HG02884 (cell line): ENCODE measurements at regions not wholly inside any gene's neighbourhood (a gene's known extent, or its start where the extent isn't known, plus 50 kb on each side); places are given as distances from the start of the nearest gene placed in this dataset.

ENCODE experiments used
- ATAC-seq: cut with Tn5 transposase; IDR thresholded peaks from one replicate; pipeline ENCODE4 v1.9.1; 2021; ENCODE audit warnings: mild to moderate bottlenecking, moderate library complexity; ENCODE audit not compliant: unreplicated experiment

DNA sequence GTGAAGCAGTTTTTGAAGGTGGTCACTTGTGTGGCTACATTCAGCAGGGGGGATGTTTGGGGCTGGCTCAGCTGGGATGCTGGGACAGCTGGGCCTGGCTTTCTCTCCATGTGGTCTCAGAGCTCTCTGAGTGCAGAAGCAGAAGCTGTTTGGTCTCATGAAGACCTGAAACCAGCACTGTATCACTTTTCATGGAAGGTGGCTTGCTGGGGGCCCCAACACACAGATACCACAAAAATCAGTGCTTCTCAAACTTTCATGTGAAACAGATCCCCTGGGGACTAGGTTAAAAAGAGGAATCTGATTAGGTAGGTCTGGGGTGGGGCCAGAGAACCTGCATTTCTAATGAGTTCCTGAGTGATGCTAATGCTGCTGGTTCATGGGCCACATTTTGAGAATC is 347.3 kb downstream of the DHX35 start:
- no peak for ATAC-seq

DNA sequence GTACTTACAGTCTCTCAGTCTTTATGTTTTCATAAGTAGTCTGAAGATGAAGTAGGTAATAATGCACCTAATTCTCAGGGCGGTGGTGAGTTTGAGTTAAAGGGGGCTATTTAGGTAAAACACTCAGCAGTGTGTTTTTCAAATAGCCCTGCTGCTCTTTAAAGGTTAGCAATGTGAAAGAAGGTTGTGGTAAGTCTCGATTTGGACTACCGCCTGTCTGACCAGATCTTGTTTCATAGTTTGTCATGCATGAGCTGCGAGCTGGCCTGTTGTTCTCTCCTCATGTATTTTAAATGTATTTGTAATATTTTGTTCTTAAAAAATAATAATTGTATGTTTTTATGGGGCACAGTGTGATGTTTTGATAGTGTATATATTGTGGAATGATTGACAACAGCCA is 340.2 kb downstream of the DHX35 start:
- ATAC-seq, result no peak

DNA sequence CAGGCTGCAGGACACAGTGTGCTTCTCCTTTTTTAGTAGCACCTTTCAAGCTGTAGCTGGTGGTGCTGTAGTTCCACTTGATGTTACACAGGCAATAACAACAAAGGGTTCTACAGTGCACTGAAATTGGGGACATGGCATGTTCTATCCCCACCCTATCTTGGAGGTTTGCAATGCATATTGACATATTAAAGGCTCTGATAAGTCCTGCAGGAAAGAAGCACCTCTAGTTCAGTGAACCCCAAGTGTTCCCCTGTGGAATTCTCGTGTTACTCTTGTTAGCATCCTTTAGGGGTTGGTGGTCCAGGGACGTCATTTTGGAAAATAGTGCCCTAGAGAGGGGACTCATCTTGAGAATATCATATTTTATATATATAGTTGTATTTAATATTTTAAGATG is 337.6 kb downstream of the DHX35 start:
- ATAC-seq, result no peak

DNA sequence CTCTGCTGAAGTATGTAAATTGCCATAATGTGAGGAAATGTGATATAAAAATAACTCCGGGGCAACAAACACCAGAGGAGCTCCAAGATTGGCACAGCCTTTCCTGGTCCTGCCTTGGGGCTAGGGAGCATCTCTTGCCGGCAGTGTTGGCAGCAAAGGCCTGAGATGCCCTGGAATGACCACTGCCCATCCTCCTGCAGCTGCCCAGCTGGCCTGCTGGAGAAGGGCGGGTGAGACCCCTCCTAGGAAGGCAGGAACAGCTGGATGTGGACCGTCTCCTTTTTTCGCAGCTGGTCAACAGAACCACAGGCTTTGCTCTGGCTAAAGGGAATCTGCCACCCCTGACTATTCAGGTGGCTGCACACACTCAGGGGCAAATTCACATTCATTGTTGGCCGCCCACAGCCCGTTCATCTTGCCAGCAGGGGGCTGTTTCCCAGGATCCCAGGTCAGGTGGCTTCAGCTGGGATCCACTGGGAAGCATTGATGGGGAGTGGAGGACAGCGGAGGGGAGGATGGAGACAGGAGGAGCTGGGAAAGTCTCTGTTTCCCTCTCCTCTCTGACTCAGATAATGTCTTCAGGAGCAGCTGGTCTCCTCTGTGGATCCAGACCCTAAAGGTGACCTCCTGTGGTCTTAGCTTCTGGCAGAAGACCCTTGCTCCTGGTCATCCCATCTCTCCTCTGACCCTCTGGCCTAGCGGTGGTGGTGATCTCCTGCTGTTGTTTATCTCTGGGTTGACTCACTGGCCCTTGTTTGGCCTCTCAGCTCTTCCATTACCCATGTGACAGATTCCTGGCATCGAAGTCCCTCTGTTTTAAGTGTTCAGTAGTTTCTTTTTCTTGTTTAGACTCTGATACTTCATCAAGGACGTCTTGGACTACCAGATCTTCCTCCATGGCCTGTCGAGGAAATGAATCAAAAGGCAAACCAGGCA is 336.7 kb downstream of the DHX35 start:
- no peak for ATAC-seq

DNA sequence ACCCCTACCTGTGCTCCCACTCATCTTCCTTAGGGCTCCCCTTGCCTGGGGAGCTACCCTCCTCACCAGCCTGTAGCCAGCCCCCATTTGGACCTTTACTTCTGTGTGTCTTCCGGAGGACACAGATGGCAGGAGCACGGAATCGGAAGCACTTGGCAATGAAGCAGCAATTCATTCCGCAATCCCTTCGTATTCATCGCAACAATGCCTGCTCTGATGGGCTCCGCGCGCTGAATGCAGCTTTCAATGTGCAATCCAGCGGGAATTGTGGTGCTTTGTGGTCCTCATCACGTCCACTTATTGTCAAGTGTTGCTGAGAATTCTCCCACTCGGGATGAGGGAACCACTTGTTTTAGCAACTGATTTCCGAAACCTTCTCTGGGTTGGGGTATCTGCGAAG is 336.0 kb downstream of the DHX35 start:
- ATAC-seq, result no peak

DNA sequence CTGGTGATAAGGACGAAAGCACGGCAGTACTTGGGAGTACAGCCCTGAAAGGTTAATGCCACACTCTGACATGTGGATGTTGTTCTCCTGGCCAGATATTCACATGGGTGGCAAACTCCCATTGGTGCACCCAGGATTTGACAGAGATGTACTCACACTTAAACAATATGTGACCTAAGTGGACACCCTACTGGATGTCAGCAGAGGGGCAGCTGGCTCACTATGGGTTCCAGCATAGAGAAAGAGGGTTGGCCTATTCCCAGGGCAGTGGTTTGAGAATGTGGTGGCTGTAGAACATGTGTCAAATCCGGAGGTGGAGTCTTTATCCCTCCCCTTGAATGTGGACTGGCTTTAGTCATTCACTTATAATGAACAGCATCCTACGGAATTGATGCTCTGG is 333.2 kb downstream of the DHX35 start:
- no peak for ATAC-seq

GRCh38 chr20:39294137-39294725 is 332.1 kb downstream of the DHX35 start:
- ATAC-seq, result no peak

DNA sequence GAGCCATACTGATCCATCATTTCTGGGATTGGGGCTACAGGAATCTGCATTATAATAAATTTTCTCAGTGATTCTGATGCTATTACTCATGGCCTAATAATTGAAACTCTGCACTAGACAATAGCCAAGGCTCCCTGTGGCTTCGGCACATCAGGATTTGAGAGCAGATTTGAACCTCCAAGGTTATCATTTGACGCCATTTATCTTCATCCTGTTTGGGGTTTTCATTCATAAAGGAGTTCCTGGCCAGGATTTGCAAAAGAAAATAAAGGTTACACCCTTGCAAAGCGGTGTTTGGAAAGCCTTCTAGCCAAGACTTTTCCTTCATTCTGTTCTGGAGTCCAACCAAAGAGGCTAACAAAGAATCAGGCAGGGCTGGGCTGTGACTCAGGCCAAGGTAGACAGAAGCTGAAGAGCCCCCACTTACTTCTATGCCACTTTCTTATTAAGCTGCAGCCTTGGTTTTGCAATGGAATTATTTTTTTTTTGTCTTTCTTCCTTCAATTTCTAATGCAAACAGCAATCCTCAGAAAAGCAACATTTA is 330.1 kb downstream of the DHX35 start:
- no peak for ATAC-seq

DNA sequence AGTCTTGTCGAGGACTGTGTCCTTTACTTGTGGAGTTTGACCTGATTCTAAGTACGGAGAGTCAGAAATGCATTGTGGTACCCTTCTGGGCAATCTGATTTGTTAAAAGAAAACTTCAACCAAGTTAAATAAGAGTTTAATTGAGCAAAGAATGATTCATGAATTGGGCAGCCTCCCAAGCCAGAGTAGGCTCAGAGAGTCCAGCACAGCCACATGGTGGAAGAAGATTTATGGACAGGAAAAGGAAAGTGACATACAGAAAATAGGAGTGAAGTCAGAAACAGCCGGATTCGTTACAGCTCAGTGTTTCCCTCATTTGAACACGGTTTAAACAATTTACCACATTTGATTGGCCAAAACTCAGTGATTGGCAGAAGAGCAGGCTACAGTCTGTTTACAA is 329.2 kb downstream of the DHX35 start:
- ATAC-seq, result no peak

GRCh38 chr20:39290575-39290974 is 328.4 kb downstream of the DHX35 start:
- no peak for ATAC-seq

DNA sequence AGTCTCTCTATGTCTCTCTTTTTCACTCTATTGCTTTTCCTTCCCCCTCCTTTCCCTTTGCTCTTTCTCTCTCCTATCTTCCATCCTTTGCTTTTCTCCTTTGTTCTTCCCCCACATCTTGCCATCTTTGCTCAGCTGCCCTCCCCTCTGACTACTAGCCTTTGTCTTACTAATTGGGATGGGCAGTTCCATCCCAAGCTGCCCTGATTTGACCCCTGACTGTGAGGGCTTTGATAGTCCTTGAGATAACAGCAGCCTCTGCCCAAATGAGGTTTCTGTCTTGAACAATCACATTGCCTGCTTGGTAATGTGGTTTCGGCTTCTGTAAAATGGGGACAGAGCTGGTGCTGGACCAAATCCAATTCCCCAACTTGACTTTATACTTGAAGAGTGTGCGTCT is 327.7 kb downstream of the DHX35 start:
- no peak for ATAC-seq

DNA sequence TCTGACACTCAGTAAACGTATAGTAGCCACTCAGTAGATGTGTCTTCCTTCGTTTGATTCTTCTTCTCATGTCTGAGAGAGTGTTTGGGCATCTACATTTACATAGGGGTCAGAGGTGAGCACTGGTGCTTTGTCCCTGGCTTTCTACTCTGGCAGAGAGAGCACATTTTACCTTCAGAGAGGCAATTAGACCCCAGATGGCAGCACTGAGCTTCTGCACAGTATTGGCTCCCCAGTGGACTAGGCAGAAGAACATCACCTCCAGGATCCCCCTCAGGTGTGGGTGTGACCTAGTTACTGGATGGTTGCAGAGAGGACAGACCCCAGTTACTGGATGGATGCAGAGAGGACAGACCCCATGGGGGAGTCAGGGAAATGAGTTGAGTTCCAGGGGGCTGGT is 327.2 kb downstream of the DHX35 start:
- ATAC-seq, result no peak

DNA sequence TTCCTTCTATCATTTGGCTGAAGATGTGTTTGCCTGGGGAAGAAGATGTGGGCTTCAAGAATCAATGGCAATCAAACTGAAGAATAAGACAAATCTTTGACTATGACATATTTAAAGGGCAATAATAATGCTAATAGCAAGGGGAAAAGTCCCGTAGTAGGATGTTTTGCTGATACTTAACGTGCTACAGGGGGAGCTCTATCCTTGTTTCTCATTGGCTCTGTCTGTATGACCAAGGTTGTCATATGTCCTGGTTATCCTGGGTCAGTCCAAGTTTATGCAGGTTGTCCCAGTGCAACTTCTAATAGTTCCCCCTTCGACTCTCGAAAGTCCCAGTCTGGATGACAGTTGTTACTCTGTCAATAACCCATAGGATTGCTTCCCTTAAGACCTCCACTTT is 321.3 kb downstream of the DHX35 start:
- no peak for ATAC-seq

DNA sequence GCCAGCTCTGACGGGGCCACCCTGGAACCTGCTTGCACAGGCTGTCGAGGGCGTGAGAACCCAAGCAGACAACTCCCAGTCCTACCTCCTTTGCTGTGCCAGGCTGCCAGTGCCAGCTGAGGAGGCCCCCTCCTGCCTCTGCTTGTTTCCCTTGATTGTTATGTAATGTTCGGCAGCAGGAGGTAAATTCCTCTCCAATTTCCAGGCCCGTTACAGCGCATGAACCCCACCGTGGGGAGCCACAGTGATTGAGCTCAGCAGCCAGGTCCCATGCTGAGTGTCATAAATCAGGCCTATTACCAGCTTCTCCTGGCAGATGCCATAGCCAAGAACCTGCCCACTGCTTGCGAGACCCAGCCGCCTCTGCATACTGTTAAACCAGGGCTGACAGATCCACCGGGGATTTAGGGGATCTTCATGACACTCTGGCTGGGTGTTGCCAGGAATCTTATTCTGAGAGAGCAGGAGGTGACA is 320.5 kb downstream of the DHX35 start:
- no peak for ATAC-seq

DNA sequence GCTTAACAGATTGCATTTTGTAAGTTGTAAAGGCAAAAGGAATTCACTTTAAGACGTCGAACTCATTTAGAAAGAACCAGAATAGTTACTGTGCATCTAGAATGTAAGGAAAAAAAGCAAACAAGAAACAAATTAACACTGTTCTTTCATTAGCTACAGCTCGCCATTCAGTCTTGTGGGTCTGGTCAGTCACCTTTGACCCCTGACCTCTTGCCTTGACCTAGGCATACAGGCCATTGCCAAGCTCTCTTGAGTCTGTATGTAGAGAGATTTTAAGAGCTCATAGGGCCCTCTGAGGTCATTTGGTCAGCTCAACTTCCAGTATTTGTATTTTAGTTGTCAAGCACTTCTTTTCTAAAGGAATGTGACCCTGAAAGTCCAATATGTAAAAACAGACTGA is 318.7 kb downstream of the DHX35 start:
- no peak for ATAC-seq

GRCh38 chr20:39278230-39278788 is 316.2 kb downstream of the DHX35 start:
- ATAC-seq, result no peak

DNA sequence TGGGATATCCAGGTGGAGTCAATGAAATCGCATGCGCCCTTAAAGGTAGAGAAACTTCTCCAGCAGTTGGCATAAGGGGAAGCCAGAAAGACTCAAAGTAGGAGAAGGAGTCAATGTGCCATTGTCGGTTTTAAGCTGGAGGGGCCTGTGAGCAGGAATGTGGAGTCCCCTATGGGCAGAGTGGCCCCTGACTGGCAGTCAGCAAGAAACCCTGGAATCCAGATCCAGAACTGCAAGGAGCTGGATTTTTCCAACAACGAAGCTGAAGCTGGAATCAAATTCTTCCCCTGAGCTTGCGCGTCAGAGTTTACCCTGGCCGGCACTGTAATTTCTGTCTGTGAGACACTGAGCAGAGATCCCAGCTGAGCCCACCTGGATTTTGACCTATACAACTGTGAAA is 315.0 kb downstream of the DHX35 start:
- ATAC-seq, result no peak

- no peak for ATAC-seq
These were observed 308.9 kb downstream of the DHX35 start for GRCh38 chr20:39270837-39271604.

DNA sequence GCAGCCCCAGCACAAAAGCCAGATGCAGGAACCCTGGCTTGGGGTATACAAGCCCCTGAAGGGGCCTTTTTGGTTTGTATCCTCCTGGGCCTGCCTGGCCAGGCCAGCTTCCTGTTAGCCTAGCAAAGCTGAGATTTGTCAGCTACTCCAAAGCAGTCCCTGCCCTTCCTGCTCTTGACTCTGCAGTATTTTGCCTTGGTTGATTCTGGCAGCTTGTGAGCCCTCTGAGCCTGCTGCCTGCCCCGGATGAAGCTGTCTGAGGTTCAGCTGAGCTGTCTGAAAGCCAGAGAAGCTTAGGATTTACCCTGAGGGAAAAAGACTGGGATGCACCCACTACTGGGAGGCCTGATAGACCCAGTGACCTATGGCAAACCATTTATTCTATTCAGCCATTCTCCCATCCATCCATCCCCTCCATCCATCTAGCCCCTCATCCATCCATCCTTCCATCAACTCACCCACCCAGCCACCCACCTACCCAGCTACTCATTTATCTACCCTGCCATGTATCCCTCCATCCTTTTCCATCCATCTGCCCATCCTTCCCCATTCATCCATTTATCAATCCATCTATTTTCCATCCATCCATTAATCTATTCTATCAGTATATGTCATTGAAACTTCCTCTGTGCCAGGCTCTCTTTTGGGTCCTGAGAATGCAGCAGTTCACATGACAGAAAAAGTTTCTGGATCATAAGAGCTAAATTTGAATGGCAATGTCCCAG is 307.5 kb downstream of the DHX35 start:
- ATAC-seq, result no peak

- peak; percentile 70 for ATAC-seq
These were observed 306.9 kb downstream of the DHX35 start for GRCh38 chr20:39268981-39269461.
